Activated naive CD8-positive, alpha-beta T cell treated with anti-CD3 and anti-CD28 coated beads, Interleukin-2, amount 50 U/mL, for 24 hours (primary cell): ENCODE measurements at regions not wholly inside any gene's neighbourhood (a gene's known extent, or its start where the extent isn't known, plus 50 kb on each side); places are given as distances from the start of the nearest gene placed in this dataset.
"Not testable (repeated sequence)": the region's sequence is repeated elsewhere in the genome, so short reads cannot be mapped to it uniquely, and the experiment has no call there.

Experiments
- ATAC-seq: fragments of 150-1000 bp; cut with Tn5 transposase; one replicate; pipeline ENCODE4 v1.10.0; 2021
- DNase-seq: peaks from one replicate; pipeline ENCODE4 v3.0.0; 2021
- H3K27ac Mint-ChIP-seq: one replicate; pipeline ENCODE4 v1.8.0; 2021; ENCODE audit warnings: mild to moderate bottlenecking, mixed read lengths
- H3K27me3 Mint-ChIP-seq: one replicate; pipeline ENCODE4 v1.8.0; 2021; ENCODE audit warnings: mixed read lengths
- H3K36me3 Mint-ChIP-seq: one replicate; pipeline ENCODE4 v1.8.0; 2021; ENCODE audit warnings: low read depth, mixed read lengths
- H3K4me1 Mint-ChIP-seq: one replicate; pipeline ENCODE4 v1.8.0; 2021; ENCODE audit warnings: mixed read lengths
- H3K4me3 Mint-ChIP-seq: one replicate; pipeline ENCODE4 v1.8.0; 2021; ENCODE audit warnings: mild to moderate bottlenecking, moderate library complexity, mixed read lengths
- H3K9me3 Mint-ChIP-seq: one replicate; pipeline ENCODE4 v1.8.0; 2021; ENCODE audit warnings: mixed read lengths

DNA sequence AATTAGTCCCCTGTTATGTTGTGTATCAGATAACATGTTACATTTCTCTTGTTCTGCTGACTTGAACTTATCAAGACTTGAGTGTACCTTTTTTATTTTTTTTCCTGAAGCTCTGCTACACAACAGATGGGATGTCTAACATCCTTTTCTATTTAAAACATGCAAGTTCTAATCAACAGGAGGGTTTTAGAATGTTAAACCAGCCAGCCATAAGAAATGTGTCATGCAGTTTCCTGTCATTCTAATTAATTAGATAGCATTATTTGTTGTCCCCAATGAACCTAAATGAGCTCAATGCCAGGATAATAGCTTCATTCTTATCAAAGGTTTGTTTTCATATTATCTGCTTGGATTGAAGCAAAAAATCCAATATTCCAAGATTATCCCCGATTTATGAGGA is 958.2 kb downstream of the PCDH7 start:
- Mint-ChIP-seq H3K4me3 (no peak overlapping the region), H3K4me1 (no peaks in the 10 kb centered on the region), H3K36me3 (no peaks in the 10 kb centered on the region), H3K27ac (no peak overlapping the region), H3K9me3 (no peaks in the 10 kb centered on the region), H3K27me3 (no peaks in the 10 kb centered on the region)
- ATAC-seq: no peak
- DNase-seq: no peak

- no peaks in the 10 kb centered on the region for H3K27me3 Mint-ChIP-seq
- H3K4me1 Mint-ChIP-seq: no peaks in the 10 kb centered on the region
- ATAC-seq: no peak
- H3K27ac Mint-ChIP-seq: no peak overlapping the region
- no peak overlapping the region for H3K4me3 Mint-ChIP-seq
- H3K36me3 Mint-ChIP-seq: no peaks in the 10 kb centered on the region
- DNase-seq: no peak
- no peaks in the 10 kb centered on the region for H3K9me3 Mint-ChIP-seq
Observed at GRCh38 chr4:31682796-31683195, 962.6 kb downstream of the PCDH7 start.

DNA sequence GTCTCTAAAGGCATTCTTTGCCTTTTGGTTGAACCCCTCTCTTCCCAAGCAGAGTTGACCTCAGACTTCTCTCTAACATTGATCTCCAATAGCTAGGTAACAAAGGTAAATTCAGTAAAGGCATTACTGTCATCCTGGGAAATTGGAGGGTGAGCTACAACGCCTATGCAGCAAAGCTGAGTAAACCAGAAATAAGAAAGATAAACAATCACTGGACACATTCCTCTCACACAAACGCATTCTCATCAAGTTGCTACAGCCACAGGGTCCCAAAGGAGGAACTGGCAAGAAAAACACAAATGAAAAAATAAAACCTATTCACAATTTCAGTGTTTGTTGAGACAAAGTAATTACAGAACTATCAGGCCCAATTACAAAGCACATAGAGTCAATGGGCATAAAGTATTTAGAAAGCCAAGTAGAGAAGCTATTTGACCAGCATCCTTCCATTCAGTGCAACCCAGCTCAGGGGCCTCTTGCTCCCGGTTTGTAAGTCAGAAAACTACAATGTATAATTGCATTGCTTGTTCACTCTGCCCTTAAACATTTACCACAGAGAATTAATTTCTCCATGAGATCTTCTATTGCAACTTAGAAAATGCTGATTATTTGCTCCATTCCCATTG is 967.7 kb downstream of the PCDH7 start:
- Mint-ChIP-seq H3K4me1 (no peaks in the 10 kb centered on the region), H3K27me3 (no peaks in the 10 kb centered on the region), H3K9me3 (no peaks in the 10 kb centered on the region), H3K27ac (no peak overlapping the region), H3K36me3 (no peaks in the 10 kb centered on the region), H3K4me3 (no peak overlapping the region)
- DNase-seq (no peak), ATAC-seq (no peak)

DNA sequence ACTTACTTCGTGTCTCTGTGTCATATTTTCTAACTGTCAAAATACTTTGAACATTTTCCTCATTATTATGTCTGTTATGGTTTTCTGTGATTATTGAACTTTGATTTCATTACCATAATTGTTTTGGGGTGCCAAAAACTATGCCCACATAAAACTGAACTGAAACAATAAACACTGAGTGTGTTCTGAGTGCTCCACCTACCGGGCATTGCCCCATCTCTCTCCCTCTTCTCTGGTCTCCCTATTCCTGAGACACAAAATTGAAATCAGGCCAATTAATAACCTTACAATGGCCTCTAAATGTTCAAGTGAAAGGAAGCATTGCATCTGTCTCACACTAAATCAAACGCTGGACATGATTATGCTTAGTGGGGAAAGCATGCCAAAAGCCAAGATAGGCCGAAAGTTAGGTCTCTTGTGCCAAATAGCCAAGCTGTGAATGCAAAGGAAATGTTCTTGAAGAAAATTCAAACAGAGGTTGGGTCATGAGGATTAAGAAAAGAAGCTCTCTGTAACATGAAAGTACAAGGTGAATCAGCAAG is 972.3 kb downstream of the PCDH7 start:
- DNase-seq: no peak

DNA sequence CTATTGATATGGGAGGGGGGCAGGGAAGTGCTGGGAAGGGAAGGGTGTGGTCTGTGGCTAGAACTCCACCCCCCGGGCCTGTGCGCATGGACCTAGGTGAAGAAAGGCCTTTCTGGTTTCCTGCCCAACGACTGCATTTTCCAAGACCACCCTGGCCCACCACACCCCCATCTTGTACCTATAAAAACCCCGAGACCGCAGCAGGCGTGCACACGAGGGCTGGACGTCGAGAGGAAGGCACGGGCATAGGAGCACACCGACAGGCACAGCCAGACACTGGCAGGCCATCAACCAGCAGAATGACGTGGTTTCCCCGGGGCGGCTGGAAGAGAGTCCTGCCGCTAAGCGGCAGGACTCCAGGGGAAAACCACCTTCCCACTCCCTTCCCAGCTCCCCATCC is 981.1 kb downstream of the PCDH7 start:
- DNase-seq: no peak
- no peak for ATAC-seq
- Mint-ChIP-seq H3K4me3 (no peak overlapping the region), H3K9me3 (peaks cover 4% of the 10 kb centered on the region), H3K27ac (no peak overlapping the region), H3K4me1 (no peaks in the 10 kb centered on the region), H3K27me3 (no peaks in the 10 kb centered on the region), H3K36me3 (no peaks in the 10 kb centered on the region)

More for the DNA sequence above, 972.3 kb downstream of the PCDH7 start:
- Mint-ChIP-seq H3K4me1 (no peaks in the 10 kb centered on the region), H3K9me3 (peaks cover 10% of the 10 kb centered on the region), H3K27me3 (no peaks in the 10 kb centered on the region), H3K4me3 (no peak overlapping the region), H3K27ac (no peak overlapping the region), H3K36me3 (no peaks in the 10 kb centered on the region)
- ATAC-seq: no peak

DNA sequence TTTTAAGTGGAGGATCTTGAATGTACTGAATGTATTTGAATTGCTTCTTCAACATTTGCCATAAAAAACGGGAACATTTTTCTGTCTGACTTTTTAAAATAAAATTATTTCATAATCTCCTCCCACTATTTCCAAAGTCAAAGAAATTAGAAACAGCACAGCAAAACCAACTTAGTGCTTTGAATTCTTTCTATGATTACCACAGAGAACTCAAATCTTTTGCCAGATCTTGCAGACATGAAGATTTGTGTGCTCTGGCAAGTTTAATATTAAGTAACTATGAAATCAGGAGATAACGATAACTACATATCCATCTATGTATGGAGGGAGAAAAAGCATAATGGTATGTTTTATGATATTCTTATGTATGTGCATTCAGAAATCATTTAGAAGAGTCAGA is 982.2 kb downstream of the PCDH7 start:
- ATAC-seq (no peak), DNase-seq (no peak)
- Mint-ChIP-seq H3K4me1 (no peaks in the 10 kb centered on the region), H3K9me3 (peaks cover 4% of the 10 kb centered on the region), H3K27me3 (no peaks in the 10 kb centered on the region), H3K27ac (no peak overlapping the region), H3K36me3 (no peaks in the 10 kb centered on the region), H3K4me3 (no peak overlapping the region)

GRCh38 chr4:31714238-31714637 is 994.1 kb downstream of the PCDH7 start:
- Mint-ChIP-seq H3K9me3 (peaks cover 10% of the 10 kb centered on the region), H3K27me3 (no peaks in the 10 kb centered on the region), H3K4me1 (no peaks in the 10 kb centered on the region), H3K27ac (no peak overlapping the region), H3K4me3 (no peak overlapping the region), H3K36me3 (no peaks in the 10 kb centered on the region)
- ATAC-seq (no peak), DNase-seq (no peak)

GRCh38 chr4:31715302-31715701 is 995.1 kb downstream of the PCDH7 start:
- Mint-ChIP-seq H3K27me3 (no peaks in the 10 kb centered on the region), H3K36me3 (no peaks in the 10 kb centered on the region), H3K9me3 (peaks cover 9% of the 10 kb centered on the region), H3K4me1 (no peaks in the 10 kb centered on the region), H3K27ac (no peak overlapping the region), H3K4me3 (no peak overlapping the region)
- DNase-seq (no peak), ATAC-seq (no peak)

DNA sequence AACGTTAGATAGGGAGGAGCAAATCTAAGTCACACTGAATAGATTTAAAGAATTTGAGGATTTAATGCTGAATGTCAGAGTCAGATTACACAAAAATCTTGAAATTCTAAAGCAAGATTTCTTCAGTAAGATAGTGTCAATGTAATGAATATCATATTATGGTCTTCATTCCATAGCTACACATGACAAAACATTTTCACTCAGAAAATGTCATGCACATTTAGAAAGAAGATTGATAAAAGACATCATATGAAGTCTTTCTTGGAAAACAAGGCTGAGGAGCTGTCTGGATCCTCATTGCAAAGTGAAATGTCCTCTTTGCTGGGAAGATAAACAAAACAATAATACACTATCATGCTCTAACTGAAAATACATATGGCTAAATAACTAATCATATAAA is 1006.9 kb downstream of the PCDH7 start:
- Mint-ChIP-seq H3K27me3 (no peaks in the 10 kb centered on the region), H3K4me1 (no peaks in the 10 kb centered on the region), H3K27ac (no peak overlapping the region), H3K4me3 (no peak overlapping the region), H3K9me3 (peaks cover 17% of the 10 kb centered on the region), H3K36me3 (no peaks in the 10 kb centered on the region)
- DNase-seq (no peak), ATAC-seq (no peak)

DNA sequence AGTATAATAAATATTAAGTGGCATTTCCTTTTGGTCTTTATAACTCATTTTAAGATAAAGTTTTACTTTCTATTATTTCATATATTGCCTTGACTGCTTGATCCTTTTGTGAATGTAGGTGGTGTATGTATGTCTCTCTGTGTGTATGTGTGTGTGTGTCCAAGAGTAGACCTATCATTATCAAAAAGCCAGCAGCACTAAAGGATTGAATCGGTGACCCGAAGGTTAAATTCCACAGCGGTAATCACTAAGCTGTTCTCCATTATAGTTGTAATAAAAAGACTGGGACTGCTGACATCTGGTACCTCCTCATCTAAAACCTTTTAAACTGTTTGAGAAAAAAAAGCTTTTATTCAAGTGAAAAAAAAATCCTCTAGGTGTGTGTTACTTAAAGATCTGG is 1014.8 kb downstream of the PCDH7 start:
- ATAC-seq: no peak
- no peaks in the 10 kb centered on the region for H3K27me3 Mint-ChIP-seq
- DNase-seq: no peak
- peaks cover 28% of the 10 kb centered on the region for H3K9me3 Mint-ChIP-seq
- H3K4me3 Mint-ChIP-seq: no peak overlapping the region
- no peak overlapping the region for H3K27ac Mint-ChIP-seq
- H3K36me3 Mint-ChIP-seq: no peaks in the 10 kb centered on the region
- H3K4me1 Mint-ChIP-seq: no peaks in the 10 kb centered on the region

- DNase-seq (no peak), ATAC-seq (no peak)
- H3K27ac Mint-ChIP-seq: no peak overlapping the region
- no peaks in the 10 kb centered on the region for H3K27me3 Mint-ChIP-seq
- no peaks in the 10 kb centered on the region for H3K36me3 Mint-ChIP-seq
- H3K9me3 Mint-ChIP-seq: peaks cover 22% of the 10 kb centered on the region
- no peaks in the 10 kb centered on the region for H3K4me1 Mint-ChIP-seq
- no peak overlapping the region for H3K4me3 Mint-ChIP-seq
Observed at GRCh38 chr4:31737419-31737818, 1017.2 kb downstream of the PCDH7 start.

- DNase-seq: no peak
Observed at GRCh38 chr4:31741326-31741725, 1021.2 kb downstream of the PCDH7 start.

DNA sequence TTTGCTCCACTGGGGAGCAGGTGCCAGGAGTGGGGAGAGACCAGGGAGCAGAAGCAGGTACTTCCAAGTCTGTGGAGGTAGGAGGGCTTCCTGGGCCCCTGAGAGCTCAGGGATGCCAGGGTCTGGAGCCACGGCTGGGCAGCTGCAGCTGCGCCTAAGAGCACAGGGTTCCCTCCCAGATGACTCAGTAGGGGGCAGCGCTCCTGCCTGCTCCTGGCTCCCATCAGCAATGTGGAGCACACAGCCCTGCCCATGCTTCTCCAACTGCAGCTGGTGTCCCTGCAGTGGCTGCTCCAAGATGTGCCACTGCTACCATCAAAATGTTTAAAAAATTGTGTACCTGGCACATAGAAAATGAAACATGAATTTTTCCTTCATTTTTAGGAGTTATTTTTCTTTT is 1028.2 kb downstream of the PCDH7 start:
- Mint-ChIP-seq H3K4me3 (no peak overlapping the region), H3K27me3 (no peaks in the 10 kb centered on the region), H3K4me1 (no peaks in the 10 kb centered on the region), H3K27ac (no peak overlapping the region), H3K36me3 (no peaks in the 10 kb centered on the region), H3K9me3 (peaks cover 14% of the 10 kb centered on the region)
- DNase-seq (no peak), ATAC-seq (no peak)

More at GRCh38 chr4:31741326-31741725, 1021.2 kb downstream of the PCDH7 start:
- H3K9me3 Mint-ChIP-seq: peaks cover 13% of the 10 kb centered on the region
- H3K4me1 Mint-ChIP-seq: no peaks in the 10 kb centered on the region
- ATAC-seq: no peak
- no peak overlapping the region for H3K4me3 Mint-ChIP-seq
- H3K27me3 Mint-ChIP-seq: no peaks in the 10 kb centered on the region
- H3K36me3 Mint-ChIP-seq: no peaks in the 10 kb centered on the region
- no peak overlapping the region for H3K27ac Mint-ChIP-seq

DNA sequence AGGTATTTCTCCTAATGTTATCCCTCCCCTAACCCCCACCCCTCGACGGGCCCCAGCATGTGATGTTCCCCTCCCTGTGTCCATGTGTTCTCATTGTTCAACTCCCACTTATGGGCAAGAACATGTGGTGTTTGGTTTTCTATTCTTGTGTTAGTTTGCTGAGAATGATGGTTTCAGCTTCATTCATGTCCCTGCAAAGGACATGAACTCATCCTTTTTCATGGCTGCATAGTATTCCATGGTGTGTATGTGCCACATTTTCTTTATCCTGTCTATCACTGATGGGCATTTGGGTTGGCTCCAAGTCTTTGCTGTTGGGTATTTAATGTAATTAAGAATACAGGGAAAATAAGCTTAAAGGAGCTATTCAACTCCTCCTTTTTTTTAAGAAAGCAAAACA is 1030.4 kb downstream of the PCDH7 start:
- H3K4me3 Mint-ChIP-seq, H3K36me3 Mint-ChIP-seq, ATAC-seq, H3K4me1 Mint-ChIP-seq, H3K27ac Mint-ChIP-seq, H3K27me3 Mint-ChIP-seq, DNase-seq: not testable (repeated sequence)
- H3K9me3 Mint-ChIP-seq: peaks cover 20% of the 10 kb centered on the region

DNA sequence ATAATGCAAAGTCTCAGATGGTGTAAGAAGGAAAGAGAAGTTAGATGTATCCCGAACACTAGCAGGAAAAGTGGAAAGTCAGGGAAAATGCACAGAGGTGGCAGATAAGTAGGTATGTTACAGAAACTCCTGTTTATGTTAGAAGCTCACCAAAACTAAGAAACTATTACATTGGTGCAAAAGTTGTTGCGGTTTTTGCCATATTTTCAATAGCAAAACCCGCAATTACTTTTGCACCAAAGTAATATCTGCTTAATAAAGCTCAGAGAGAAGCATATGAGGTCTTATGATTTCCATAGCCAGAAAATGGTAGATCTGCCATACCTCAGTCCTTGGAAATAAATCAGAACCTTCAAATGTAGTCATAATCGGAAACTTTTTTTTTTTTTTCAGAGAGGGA is 1035.6 kb downstream of the PCDH7 start:
- Mint-ChIP-seq H3K27ac (no peak overlapping the region), H3K4me1 (no peaks in the 10 kb centered on the region), H3K27me3 (no peaks in the 10 kb centered on the region), H3K4me3 (no peak overlapping the region), H3K36me3 (no peaks in the 10 kb centered on the region), H3K9me3 (peaks cover 33% of the 10 kb centered on the region)
- ATAC-seq (no peak), DNase-seq (no peak)

DNA sequence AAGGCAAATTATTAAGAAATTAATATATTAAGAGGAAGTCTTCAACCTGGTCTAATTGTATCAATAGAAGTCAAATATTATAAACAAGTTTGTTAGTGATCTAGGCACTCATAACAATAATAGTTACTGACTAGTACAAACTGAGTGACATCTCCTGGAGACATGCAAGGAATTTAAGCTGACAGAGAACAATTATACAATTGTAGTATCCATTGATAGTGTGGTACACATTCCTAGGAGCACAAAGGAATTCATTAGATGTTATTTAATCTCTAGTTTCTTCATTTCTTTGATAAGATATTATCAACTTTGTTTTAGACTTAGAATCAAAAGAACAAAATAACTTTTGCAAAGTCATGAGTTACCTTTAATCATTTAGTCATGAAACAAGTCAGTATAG is 1048.6 kb downstream of the PCDH7 start:
- Mint-ChIP-seq H3K27me3 (no peaks in the 10 kb centered on the region), H3K36me3 (no peaks in the 10 kb centered on the region), H3K9me3 (peaks cover 16% of the 10 kb centered on the region), H3K4me3 (no peak overlapping the region), H3K27ac (no peak overlapping the region), H3K4me1 (no peaks in the 10 kb centered on the region)
- no peak for DNase-seq
- ATAC-seq: no peak
